Lower leg skin (tissue), 3 donors: ENCODE measurements at regions not wholly inside any gene's neighbourhood (a gene's known extent, or its start where the extent isn't known, plus 50 kb on each side); places are given as distances from the start of the nearest gene placed in this dataset.

Experiments
- CTCF ChIP-seq, 3 donors: fragments of 450-650 bp; IDR thresholded peaks; one replicate each; pipeline ENCODE4 v1.5.1; 2016; ENCODE audit warnings: antibody characterized with exemption in 3 of 3, mild to moderate bottlenecking in 3 of 3, moderate library complexity in 2 of 3
- POLR2A ChIP-seq, 2 donors: fragments of 450-650 bp; IDR thresholded peaks; one replicate each; pipeline ENCODE4 v1.6.1; 2016 to 2017; ENCODE audit warnings: antibody characterized with exemption in 2 of 2, mild to moderate bottlenecking in 1 of 2, moderate library complexity in 1 of 2

GRCh38 chr3:150251187-150252062, 156.7 kb upstream of the TSC22D2 start:
- TF ChIP-seq CTCF (IDR thresholded peaks at IDR 0.05) (no peak), POLR2A (IDR thresholded peaks at IDR 0.05) (no peak)
